Sigmoid colon (tissue), 4 donors: ENCODE measurements at regions not wholly inside any gene's neighbourhood (a gene's known extent, or its start where the extent isn't known, plus 50 kb on each side); places are given as distances from the start of the nearest gene placed in this dataset.

Experiments
- EP300 ChIP-seq, 4 donors: sonication (generic); formaldehyde crosslinking; IDR thresholded peaks; one replicate each; pipeline ENCODE4 v1.6.1; 2017; ENCODE audit warnings: antibody characterized with exemption in 4 of 4
- POLR2A ChIP-seq, 2 donors: fragments of 450-650 bp; IDR thresholded peaks; one replicate each; pipeline ENCODE4 v1.6.1; 2016; ENCODE audit warnings: antibody characterized with exemption in 2 of 2, mild to moderate bottlenecking in 2 of 2, moderate library complexity in 2 of 2
- POLR2AphosphoS5 ChIP-seq, 4 donors: sonication (generic); formaldehyde crosslinking; IDR thresholded peaks; one replicate each; pipeline ENCODE4 v1.6.1; 2017; ENCODE audit warnings: antibody characterized with exemption in 4 of 4

GRCh38 chr6:28802417-28803336 lies 121.1 kb downstream of the TRIM27 start:
- no peak for TF ChIP-seq POLR2AphosphoS5 (IDR thresholded peaks at IDR 0.05)
- TF ChIP-seq EP300 (IDR thresholded peaks at IDR 0.05), result no peak
- TF ChIP-seq POLR2A (IDR thresholded peaks at IDR 0.05), result no peak
